ENCODE measurements at regions not wholly inside any gene's neighbourhood (a gene's known extent, or its start where the extent isn't known, plus 50 kb on each side); places are given as distances from the start of the nearest gene placed in this dataset.

- no peaks in the 10 kb centered on the region for H3K27me3 ChIP-seq (ENCODE audit: control insufficient read depth in 1 of 2, insufficient read depth in 2 of 2, low read length in 2 of 2)
- H3K9ac ChIP-seq (ENCODE audit: insufficient read depth, low read depth, low read length), result no peak overlapping the region
- ChIA-PET CTCF (ENCODE audit: low intra/inter-chr PET ratio, low total read pairs) (no interaction called here), POLR2A (no interaction called here)
- no TSS peak for BruUV-seq (replicated peaks)
- H3K9me3 ChIP-seq (ENCODE audit: low read length), result no peaks in the 10 kb centered on the region
- in situ Hi-C loops (cut with HindIII; ENCODE audit: extremely low pct_ligation_motif_present, low pct_unique_long_range_greater_than_20kb) (no loop called here), intact Hi-C loops (cut with micrococcal nuclease; ENCODE audit: unreplicated experiment) (no loop called here)
- H3K27ac ChIP-seq (ENCODE audit: extremely low read length, insufficient read depth, low read length), result no peak overlapping the region
- H3K79me2 ChIP-seq (ENCODE audit: insufficient read depth, low read length), result no peaks in the 10 kb centered on the region
- no peak overlapping the region for H2AFZ ChIP-seq (ENCODE audit: low read length)
- no peak for TF ChIP-seq ZBTB43 (CRISPR knock-in tag; conservative IDR thresholded peaks at IDR 0.05)
- TF ChIP-seq NFIC (IDR thresholded peaks at IDR 0.05; ENCODE audit: low read length), result no peak
- no peak for TF ChIP-seq CREM (IDR thresholded peaks at IDR 0.05)
- no peak for TF ChIP-seq CREM (CRISPR knock-in tag; IDR thresholded peaks at IDR 0.05)
- no peak for TF ChIP-seq SAP130 (CRISPR knock-in tag; IDR thresholded peaks at IDR 0.05; ENCODE audit: low read depth)
- TF ChIP-seq ZNF530 (CRISPR knock-in tag; IDR thresholded peaks at IDR 0.05; ENCODE audit: low read depth), result no peak
- no peak for TF ChIP-seq ZNF709 (CRISPR knock-in tag; IDR thresholded peaks at IDR 0.05)
- TF ChIP-seq ZNF121 (CRISPR knock-in tag; IDR thresholded peaks at IDR 0.05), result no peak
- TF ChIP-seq JUNB (CRISPR knock-in tag; IDR thresholded peaks at IDR 0.05; ENCODE audit: borderline replicate concordance), result no peak
- no peak for TF ChIP-seq NFRKB (IDR thresholded peaks at IDR 0.05)
- TF ChIP-seq ATF2 (CRISPR knock-in tag; IDR thresholded peaks at IDR 0.05), result no peak
- TF ChIP-seq HES4 (CRISPR knock-in tag; IDR thresholded peaks at IDR 0.05; ENCODE audit: borderline replicate concordance), result no peak
- no peak for TF ChIP-seq ZNF704 (CRISPR knock-in tag; IDR thresholded peaks at IDR 0.05; ENCODE audit: borderline replicate concordance)
- no peak for TF ChIP-seq SETDB1 (CRISPR knock-in tag; IDR thresholded peaks at IDR 0.05; ENCODE audit: borderline replicate concordance)
- TF ChIP-seq E2F1 (CRISPR knock-in tag; IDR thresholded peaks at IDR 0.05), result no peak
- no peak for TF ChIP-seq ZNF101 (CRISPR knock-in tag; IDR thresholded peaks at IDR 0.05; ENCODE audit: borderline replicate concordance, low read depth)
- TF ChIP-seq RARG (CRISPR knock-in tag; IDR thresholded peaks at IDR 0.05; ENCODE audit: low read depth), result no peak
- WGBS (ENCODE audit: low lambda C conversion rate), result 46% methylated on average over 7 of the region's 28 CpGs
- H4K20me1 ChIP-seq (ENCODE audit: insufficient read depth, low read length), result no peaks in the 10 kb centered on the region
- FAIRE-seq, result no peak
- no peak for DNase-seq (ENCODE audit: low spot score)
- no peaks in the 10 kb centered on the region for H3K4me1 ChIP-seq (ENCODE audit: insufficient read depth, low read length)
- peak; percentile 36; the same call in 2 of the 3 replicates for ATAC-seq
- no peak overlapping the region for H3K4me3 ChIP-seq (replicated peaks in 1 of 3; ENCODE audit: insufficient read depth in 1 of 3, low read depth in 2 of 3, low read length in 3 of 3)
- no peaks in the 10 kb centered on the region for H3K36me3 ChIP-seq (replicated peaks in 1 of 2; ENCODE audit: control insufficient read depth in 1 of 2, insufficient read depth in 2 of 2, low read length in 2 of 2)
- no peak overlapping the region for H3K4me2 ChIP-seq (ENCODE audit: low read depth, low read length)
These were observed 2141.7 kb upstream of the TENM3 start for GRCh38 chr4:180101348-180102083.

Data from HepG2 (cell line).